Left ventricle myocardium superior (tissue), 1 donor: ENCODE measurements at regions not wholly inside any gene's neighbourhood (a gene's known extent, or its start where the extent isn't known, plus 50 kb on each side); places are given as distances from the start of the nearest gene placed in this dataset.

Experiments
- ATAC-seq: fragments of 200-7000 bp; cut with Tn5 transposase; one replicate; pipeline ENCODE4 v1.9.1; 2020; ENCODE audit warnings: mild to moderate bottlenecking, moderate library complexity
- DNase-seq: peaks from one replicate; pipeline ENCODE4 v3.0.0-alpha.2; 2020
- intact Hi-C: fragments of 100-400 bp; cut with micrococcal nuclease; formaldehyde crosslinking; loops from one replicate; pipeline ENCODE4 v1.11.0; 2022
- donor health status: DM: no; HTN: yes; CAD: no; lungs with severe emphysema.

DNA sequence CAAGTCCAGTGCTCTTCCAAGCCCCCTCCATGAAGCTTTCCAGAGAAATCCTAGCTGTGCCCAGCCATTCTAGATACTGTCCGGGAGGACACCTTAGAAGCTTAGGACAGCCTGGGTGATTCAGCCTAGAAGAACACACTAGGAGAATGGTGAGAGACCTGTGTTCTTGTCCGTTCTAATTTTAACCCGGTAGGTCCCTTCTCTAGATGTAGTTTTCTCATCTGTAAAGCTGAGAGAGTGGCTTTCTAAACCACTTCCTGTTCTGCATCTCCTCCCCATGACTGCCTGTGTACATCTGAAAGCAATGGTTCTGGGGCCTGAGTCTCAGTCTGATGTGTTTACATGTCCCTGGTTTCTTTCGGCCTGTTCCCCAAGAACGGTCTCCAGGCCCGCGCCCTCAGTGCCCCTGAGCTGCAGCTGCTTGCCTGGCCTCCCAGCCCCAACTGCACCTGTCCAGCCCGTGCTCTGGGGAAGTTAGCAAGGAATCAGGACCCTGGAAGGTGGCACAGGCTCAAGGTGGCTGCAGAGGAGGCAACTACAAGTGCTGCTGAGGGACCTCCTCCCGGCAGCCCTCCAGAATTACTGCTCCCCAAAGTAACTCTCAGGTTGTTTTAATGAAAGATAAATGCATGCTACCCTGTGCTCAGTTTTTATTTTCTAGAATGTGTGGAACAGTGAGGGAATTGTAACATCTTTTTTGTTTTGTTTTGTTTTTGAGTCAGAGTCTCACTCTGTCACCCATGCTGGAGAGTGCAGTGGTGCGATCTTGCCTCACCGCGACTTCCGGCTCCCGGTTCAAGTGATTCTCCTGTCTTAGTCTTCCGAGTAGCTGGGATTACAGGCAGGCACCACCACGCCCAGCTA, 105.9 kb downstream of the LBH start:
- ATAC-seq (no peak), DNase-seq (no peak)
- intact Hi-C loops: no loop called here

DNA sequence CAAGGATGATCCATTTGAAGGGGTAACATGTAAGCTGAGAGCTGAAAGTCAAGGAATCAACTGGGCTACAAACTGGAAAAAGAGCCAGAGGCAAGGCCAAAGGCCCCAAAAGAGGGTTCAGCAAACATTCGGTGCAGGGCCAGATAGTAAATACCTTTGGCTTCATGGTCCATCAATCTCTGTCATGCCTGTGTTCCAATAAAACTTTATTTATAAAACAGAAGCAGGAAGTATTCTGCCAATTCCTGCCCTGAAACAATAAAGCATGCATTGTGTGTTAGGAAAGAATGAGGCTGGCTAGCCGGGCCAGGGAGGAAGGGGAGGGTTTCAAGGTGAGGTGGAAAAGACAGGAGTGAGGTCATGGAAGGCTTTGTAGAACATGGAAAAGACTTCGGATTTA, 107.1 kb downstream of the LBH start:
- ATAC-seq: no peak

DNA sequence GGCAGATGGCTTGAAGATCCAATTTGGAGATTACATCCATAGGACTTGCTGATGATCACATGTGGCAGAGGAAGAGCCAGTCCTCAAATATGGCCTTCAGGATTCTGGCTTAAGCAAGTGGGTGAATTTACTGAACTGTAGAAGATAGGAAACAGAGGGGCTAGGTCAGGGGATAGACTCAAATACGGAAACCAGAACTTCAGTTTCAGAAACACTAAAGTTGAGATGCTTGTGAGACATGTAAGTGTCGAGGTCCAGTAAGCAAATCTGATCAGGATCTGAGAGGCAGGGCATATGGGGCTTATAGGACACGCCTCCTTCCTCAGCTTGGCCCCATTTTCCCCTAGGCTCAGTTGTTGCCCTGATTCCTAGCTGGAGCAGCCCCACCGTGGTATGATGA, 107.7 kb downstream of the LBH start:
- DNase-seq (no peak), ATAC-seq (no peak)
- intact Hi-C loops: no loop called here

More for the DNA sequence above, 107.1 kb downstream of the LBH start:
- DNase-seq: no peak
- intact Hi-C loops: no loop called here

DNA sequence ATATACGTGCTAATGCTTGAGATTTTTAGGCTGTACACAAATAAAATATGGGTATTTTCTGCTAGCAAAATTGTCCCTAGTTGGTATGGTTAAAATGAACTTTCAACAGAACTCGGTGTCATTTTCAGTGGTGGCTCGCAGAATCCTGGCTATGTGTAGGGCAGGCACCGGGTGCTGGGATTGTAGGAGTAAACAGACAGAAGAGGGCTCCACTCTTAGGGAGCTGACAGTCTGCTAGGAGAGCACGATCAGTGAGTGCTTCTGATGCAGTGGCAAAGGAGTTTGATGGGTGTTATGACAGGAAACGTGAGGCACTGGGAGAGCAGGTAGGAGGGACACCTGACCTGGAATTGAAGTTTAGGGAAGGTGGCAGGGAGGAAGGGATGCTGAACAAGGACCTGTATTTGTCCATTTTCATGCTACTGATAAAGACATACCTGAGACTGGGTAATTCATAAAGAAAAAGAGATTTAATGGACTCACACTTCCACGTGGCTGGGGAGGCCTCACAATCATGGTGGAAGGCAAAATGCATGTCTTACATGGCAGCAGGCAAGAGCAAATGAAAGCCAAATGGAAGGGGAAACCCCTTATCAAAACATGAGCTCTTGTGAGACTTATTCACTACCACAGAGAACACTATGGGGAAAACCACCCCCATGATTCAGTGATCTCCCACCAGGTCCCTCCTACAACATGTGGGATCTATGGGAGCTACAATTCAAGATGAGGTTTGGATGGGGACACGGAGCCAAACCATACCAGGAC, 105.4 kb upstream of the LCLAT1 start:
- intact Hi-C loops: loop anchor here (10.0 kb wide), 2 partner anchors 73 to 363 kb away; no protein-coding TSS in a partner anchor
- DNase-seq: no peak
- ATAC-seq: peak; percentile 29

DNA sequence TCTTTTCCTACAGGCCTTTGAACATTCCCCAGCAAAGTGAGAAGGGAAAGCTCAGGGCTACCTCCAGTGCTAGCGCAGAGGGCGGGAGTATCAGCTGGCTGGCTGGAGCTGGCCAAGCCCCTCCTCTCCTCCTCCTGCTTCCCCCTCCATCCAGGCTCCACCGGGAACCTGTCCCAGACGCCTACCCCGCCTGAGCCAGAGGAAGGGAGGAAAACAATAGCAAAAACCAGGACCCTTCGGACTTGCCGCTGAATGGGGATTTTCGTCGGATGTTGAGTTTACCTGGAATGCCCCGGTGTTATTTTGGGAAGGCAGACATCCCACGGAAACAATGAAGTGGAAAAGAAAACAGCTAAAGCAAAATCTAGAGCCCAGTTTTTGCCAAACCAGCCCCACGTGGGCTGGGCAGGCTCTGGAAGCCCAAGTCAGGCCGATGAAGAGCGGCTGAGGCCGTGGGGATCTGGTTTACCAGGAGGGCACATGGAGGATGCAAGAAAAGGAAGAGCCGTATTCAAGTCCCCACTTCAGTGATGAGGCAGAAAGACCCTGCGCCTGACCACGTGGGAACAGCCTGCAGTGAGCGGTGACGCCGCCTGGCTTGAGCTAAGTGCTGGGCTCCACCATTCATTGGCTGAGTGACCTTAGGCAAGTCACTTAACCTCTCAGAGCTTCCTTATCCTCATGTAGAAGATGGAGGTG, 100.4 kb upstream of the LCLAT1 start:
- intact Hi-C loops: loop anchor here (10.0 kb wide), 2 partner anchors 68 to 358 kb away; no protein-coding TSS in a partner anchor
- DNase-seq (peak; percentile 87), ATAC-seq (peak; percentile 98)

DNA sequence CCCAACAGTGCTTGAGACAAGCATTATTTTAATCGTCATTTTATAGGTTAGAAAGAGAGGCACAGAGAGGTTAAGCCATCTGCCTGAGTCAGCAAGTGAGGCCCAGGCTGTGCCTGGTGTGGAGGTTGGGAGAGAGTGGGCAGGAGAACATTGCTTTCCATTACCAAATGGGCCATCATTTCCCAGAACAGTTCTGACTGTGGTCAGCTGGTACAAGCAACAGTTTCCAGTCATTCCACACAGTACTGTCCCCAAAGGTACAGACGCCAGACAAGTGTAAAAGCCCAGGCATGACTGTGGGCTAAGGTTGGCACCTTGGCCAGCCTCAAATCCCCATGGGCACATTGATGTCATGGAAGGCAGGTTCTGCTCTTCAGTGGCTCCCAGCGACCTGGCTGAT, 98.2 kb upstream of the LCLAT1 start:
- intact Hi-C loops: loop anchor here (10.0 kb wide), 2 partner anchors 66 to 356 kb away; no protein-coding TSS in a partner anchor
- DNase-seq: no peak

DNA sequence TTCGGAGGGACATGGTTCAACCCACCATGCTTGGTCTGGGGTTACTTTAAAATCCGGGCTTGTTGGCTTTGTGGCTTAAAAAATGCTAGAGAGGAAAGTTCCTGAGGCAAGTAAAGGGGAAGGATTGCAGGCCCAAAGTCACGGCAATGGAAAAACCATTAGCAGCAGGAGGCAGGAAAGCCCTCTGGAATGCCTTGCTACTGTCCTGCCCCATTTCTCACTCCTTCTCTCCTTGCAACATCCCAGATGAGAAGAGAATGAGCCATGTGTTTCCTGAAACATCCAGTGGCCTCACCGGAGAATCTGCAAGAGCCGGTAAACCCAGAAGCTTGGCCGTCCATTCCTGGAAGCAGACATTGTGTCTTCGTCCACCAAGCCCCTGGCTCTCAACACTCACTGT, 97.4 kb upstream of the LCLAT1 start:
- ATAC-seq (no peak), DNase-seq (no peak)
- intact Hi-C loops: loop anchor here (10.0 kb wide), 3 partner anchors 65 to 355 kb away; partner anchors contain the start of gene LBH

More for the DNA sequence above, 98.2 kb upstream of the LCLAT1 start:
- ATAC-seq: no peak

DNA sequence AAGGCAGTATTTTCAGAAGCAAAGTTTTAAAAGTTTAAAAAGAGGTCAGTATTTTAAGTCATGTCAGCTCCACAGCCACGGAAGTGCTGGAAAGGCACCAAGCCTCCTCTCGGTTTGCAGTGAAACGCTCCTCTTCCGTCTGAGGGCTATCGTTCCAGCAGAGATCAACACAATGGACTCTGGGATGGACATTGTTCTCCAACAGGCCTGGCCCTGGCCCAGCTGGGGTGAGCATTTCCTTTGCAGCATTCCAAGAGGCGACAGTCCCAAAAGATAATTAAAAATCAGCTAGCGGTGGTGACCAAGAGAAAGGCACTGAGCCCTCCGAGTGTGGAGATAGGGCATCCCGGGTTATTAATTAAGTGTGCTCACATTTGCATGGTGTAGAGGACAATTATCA, 95.9 kb upstream of the LCLAT1 start:
- intact Hi-C loops: loop anchor here (10.0 kb wide), 1 partner anchor 116 kb away; the partner anchor contains the start of gene LBH
- ATAC-seq: peak; percentile 28
- DNase-seq: peak; percentile 73

DNA sequence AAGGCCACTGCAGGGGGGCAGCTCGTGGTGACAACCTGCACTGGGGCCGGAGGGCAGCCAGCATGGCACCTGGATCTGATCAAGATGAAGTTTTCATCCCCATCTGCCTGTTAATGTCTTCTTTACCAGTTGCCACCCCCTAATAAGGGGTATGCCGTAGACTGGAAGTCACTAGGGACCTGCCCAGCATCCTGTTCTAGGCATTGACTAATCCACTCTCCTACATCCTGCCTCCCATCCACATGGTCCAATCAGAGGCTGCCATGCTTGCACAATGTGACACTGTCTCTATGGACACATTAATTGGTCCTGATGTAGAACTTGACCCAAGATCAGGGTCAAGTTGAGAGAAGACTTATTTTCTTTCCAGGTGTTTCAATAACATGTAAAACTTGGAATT, 95.1 kb upstream of the LCLAT1 start:
- DNase-seq (no peak), ATAC-seq (no peak)
- intact Hi-C loops: loop anchor here (10.0 kb wide), 1 partner anchor 117 kb away; the partner anchor contains the start of gene LBH

DNA sequence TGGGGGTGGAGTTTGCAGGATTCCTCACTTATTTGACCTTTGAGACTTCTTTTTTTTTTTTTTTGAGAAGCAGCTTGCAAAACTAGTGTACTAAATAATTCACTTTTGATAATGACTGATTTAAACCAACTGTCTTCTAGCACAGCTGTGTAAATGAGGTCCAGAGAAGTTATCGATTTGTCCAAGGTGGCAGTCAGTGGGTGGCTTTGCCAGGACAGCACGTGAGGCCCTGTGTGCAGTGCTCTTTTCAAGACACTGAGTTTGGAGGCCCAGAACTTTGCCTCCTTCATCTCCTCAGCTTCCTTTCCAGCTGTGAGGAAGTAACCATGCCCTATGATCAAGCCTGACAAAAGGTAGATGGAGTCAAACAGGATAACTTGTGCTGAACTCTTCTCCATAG, 92.9 kb upstream of the LCLAT1 start:
- ATAC-seq: no peak
- intact Hi-C loops: loop anchor here (10.0 kb wide), 1 partner anchor 119 kb away; the partner anchor contains the start of gene LBH
- no peak for DNase-seq

DNA sequence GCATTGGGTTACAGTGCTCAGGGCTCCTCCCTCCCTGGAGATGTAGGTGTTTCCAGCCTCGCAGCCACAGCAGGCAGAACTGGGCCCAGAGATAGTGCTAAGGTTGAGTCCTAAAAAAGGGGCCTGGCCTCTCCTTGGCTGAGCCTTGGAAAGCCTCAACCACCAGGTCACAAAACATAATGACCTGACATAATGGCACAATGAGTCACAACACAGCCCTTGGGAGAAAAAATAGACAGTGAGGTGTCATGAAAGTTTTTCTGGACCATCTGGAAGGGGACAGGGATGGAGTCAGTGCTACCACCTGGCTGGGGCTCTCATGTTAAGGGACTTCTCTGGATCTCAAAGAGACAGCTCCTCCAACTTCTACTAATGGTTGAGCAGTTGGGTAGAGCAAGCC, 92.4 kb upstream of the LCLAT1 start:
- intact Hi-C loops: loop anchor here (10.0 kb wide), 1 partner anchor 120 kb away; the partner anchor contains the start of gene LBH
- ATAC-seq (no peak), DNase-seq (no peak)

DNA sequence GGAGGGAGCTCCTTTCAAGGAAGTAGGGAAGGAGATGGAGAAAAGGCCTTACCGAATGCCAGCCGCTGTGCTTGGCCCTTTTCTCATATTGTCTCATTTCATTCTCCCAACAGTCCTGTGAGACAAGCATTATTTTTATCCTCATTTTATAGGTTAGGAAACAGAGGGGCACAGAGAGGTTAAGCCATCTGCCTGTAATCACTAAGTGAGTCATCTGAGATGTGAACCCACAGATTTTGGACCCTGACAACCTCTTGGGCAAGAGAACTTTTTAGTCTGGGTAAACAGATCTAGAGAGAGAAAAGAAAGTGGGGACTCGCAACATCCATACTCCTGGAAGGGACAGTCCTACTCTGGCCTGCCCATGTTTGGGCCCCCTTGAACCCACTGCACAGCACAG, 91.7 kb upstream of the LCLAT1 start:
- ATAC-seq (no peak), DNase-seq (no peak)
- intact Hi-C loops: loop anchor here (10.0 kb wide), 1 partner anchor 121 kb away; the partner anchor contains the start of gene LBH

DNA sequence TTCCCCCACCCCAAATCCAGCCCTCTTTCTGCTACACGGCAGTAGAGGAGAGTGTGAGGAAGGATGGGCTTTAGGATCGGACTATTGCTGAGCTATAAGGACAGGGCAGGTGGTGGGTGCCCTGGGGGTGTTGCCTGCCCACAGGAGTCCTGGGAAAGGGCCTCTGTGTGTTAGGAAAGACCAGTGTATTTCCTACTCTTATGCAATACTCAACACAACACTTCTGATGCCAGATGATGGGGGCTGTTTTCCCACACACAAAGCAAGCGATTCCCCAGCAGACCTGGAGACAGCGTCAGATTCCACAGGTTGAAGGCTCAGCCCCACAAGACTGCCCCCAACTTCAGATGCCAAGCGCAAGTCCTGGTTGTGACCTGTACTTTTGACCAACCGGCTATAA, 91.0 kb upstream of the LCLAT1 start:
- intact Hi-C loops: loop anchor here (10.0 kb wide), 1 partner anchor 121 kb away; the partner anchor contains the start of gene LBH
- no peak for ATAC-seq
- DNase-seq: no peak

DNA sequence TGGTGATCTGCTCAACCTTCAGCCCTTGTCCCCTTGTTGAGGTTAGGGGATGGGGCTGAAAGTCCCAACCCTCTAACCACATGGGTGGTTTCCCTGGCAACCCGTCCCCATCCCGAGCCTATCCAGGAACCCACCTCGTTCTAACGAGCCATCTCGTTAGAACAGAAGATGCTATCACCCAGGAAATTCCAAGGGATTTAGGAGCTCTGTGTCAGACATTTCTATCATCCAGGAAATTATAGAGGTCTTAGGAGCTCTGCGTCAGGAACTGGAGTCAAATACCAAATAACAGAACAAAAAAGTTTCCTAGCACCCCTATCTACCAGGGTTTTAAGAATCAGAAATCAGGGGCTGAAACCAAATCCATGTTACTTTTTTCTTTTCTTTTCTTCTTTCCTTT, 90.3 kb upstream of the LCLAT1 start:
- DNase-seq (no peak), ATAC-seq (no peak)
- intact Hi-C loops: loop anchor here (10.0 kb wide), 1 partner anchor 122 kb away; the partner anchor contains the start of gene LBH

DNA sequence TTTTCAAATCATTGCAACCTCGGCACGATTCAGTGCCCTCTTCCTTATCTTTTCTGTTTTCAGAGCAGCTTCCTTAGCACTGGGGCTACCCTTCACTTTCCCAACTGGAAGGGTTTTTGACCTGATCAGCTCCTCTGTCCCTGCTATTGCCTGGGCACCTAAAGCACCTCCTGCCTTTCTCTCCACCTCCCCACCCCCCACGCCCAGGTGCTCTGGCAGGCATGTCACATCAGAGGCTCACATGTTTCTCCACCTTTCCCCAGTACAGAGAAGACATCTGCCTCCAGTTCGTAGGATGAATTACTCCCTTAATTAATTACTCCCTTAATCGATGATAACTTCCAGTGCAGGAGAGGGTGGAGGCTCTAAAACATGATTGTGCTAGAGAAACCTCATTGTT, 88.7 kb upstream of the LCLAT1 start:
- DNase-seq (no peak), ATAC-seq (no peak)
- intact Hi-C loops: loop anchor here (10.0 kb wide), 1 partner anchor 124 kb away; the partner anchor contains the start of gene LBH

DNA sequence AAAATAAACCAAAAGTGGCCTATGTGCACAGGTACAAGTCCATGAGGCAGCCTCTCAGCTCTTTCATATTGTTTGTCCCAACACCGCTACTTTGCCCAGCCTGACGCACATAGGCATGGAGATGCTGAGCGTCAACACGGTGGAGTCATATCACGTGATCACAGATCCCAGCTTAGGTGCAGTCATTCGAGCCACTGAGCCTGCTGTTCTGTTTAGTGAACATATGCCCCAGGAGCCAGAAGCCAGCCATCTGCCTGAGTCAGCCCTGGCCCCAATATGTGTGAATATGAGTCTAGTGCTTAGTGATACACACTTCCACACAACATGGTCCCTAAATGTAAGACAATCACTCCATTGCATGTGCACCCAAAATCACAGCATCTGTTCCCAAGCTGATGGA, 88.2 kb upstream of the LCLAT1 start:
- no peak for ATAC-seq
- intact Hi-C loops: loop anchor here (10.0 kb wide), 1 partner anchor 124 kb away; the partner anchor contains the start of gene LBH

DNA sequence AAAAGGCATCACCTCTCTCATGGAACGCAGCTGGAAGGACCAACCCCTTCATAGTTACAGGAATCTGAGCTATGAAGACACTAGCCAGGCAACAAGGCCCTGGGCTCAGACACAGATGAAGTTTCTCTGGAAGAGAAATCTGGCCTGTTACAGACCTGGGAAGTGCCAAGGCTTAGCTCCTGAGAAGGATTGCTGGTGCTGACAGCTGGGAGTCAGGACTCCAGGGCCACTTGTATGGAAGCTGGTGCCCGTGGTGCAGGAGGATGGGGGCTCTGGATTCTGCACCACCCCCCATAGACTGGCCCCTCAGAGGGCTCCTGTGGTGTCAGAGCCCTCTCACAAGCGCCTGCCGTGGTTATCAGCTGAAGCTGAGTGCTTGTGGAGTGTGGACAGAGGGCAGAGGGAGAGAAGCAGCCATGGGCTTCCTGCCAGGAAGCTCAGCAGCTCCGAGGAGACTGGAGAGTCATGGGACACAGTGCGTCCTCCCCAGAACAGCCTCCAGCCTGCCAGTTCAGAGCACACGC, 87.3 kb upstream of the LCLAT1 start:
- peak; percentile 95 for ATAC-seq
- intact Hi-C loops: loop anchor here (10.0 kb wide), 1 partner anchor 125 kb away; the partner anchor contains the start of gene LBH
- DNase-seq: peak; percentile 91

More for the DNA sequence above, 88.2 kb upstream of the LCLAT1 start:
- DNase-seq: no peak

DNA sequence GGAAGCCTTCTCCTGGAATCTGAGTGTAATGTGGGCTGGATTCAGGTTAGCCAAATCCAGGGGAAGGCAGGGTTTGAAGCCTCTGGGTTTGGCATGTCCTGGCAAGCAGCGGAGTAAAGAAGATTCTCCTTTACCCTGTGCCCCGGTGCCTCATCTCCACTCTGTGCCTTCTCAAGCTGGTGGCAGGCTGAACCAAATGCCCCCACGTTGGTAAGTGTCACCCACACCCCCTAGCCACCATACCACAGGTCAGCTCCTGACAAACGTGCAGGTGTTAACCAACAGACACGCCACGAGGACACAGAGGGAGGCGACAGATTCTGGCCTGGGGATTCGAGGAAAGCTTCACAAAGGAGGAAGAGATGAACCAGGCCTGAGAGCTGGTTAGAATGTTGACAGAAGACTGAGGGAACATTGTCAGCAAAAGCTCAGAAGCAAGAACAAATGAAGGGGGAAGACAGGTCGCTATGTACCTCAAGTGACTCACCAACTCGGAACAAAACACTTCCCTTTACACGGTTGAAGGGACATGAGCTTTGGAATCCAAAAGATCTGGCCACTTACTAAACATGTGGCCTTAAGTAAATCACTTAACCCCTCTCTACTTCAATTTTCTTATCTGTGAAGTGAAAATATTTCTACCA, 85.2 kb upstream of the LCLAT1 start:
- no peak for ATAC-seq
- intact Hi-C loops: no loop called here
- no peak for DNase-seq
